ENCODE measurements at regions not wholly inside any gene's neighbourhood (a gene's known extent, or its start where the extent isn't known, plus 50 kb on each side); places are given as distances from the start of the nearest gene placed in this dataset.
"Not testable (repeated sequence)": the region's sequence is repeated elsewhere in the genome, so short reads cannot be mapped to it uniquely, and the experiment has no call there.

GRCh38 chr3:110246796-110247376, 824.7 kb upstream of the NECTIN3 start:
- DNase-seq: peak in 1 of 5 experiments; percentile 1

- no peak for DNase-seq
These were observed 823.0 kb upstream of the NECTIN3 start for GRCh38 chr3:110248666-110249065.

GRCh38 chr3:110253794-110254193, 817.8 kb upstream of the NECTIN3 start:
- DNase-seq: no peak

- no peak for DNase-seq
These were observed 817.0 kb upstream of the NECTIN3 start for GRCh38 chr3:110254591-110254990.

GRCh38 chr3:110261141-110261540, 810.5 kb upstream of the NECTIN3 start:
- DNase-seq: no peak

GRCh38 chr3:110262896-110263295, 808.7 kb upstream of the NECTIN3 start:
- no peak for DNase-seq

GRCh38 chr3:110265302-110265701, 806.3 kb upstream of the NECTIN3 start:
- DNase-seq: no peak

GRCh38 chr3:110267304-110267845, 804.2 kb upstream of the NECTIN3 start:
- no peak for DNase-seq

- no peak for DNase-seq
These were observed 799.1 kb upstream of the NECTIN3 start for GRCh38 chr3:110272525-110272924.

- DNase-seq: no peak
These were observed 779.6 kb upstream of the NECTIN3 start for GRCh38 chr3:110291886-110292501.

- DNase-seq: no peak
These were observed 778.0 kb upstream of the NECTIN3 start for GRCh38 chr3:110293660-110294059.

GRCh38 chr3:110296885-110297284, 774.7 kb upstream of the NECTIN3 start:
- DNase-seq: no peak

GRCh38 chr3:110301781-110302180, 769.8 kb upstream of the NECTIN3 start:
- DNase-seq: no peak

GRCh38 chr3:110307065-110307809, 764.4 kb upstream of the NECTIN3 start:
- DNase-seq: no peak

- DNase-seq: no peak
These were observed 760.1 kb upstream of the NECTIN3 start for GRCh38 chr3:110311541-110311940.

GRCh38 chr3:110314512-110315114, 757.0 kb upstream of the NECTIN3 start:
- DNase-seq: peak in 4 of 5 experiments; percentile 14 to 55 (median 25)

- no peak for DNase-seq
These were observed 753.5 kb upstream of the NECTIN3 start for GRCh38 chr3:110318108-110318507.

- no peak for DNase-seq
These were observed 748.3 kb upstream of the NECTIN3 start for GRCh38 chr3:110323349-110323748.

GRCh38 chr3:110324171-110324705, 747.4 kb upstream of the NECTIN3 start:
- DNase-seq: no peak

- no peak for DNase-seq
These were observed 743.7 kb upstream of the NECTIN3 start for GRCh38 chr3:110327870-110328269.

GRCh38 chr3:110331562-110331961, 740.1 kb upstream of the NECTIN3 start:
- DNase-seq: not testable (repeated sequence)

- DNase-seq: no peak
These were observed 739.0 kb upstream of the NECTIN3 start for GRCh38 chr3:110332629-110333028.

- no peak for DNase-seq
These were observed 730.6 kb upstream of the NECTIN3 start for GRCh38 chr3:110341047-110341446.

Data from T-helper 2 cell (primary cell).